HS-27A (cell line): ENCODE measurements at regions not wholly inside any gene's neighbourhood (a gene's known extent, or its start where the extent isn't known, plus 50 kb on each side); places are given as distances from the start of the nearest gene placed in this dataset.
"Not testable (repeated sequence)": the region's sequence is repeated elsewhere in the genome, so short reads cannot be mapped to it uniquely, and the experiment has no call there.

ENCODE experiments used
- DNase-seq: peaks from one replicate; pipeline ENCODE4 v3.0.0-alpha.2; 2012; ENCODE audit warnings: low read depth, missing footprints

GRCh38 chr2:221761260-221761659, 189.2 kb upstream of the EPHA4 start:
- no peak for DNase-seq

- DNase-seq, result no peak
These were observed 186.0 kb upstream of the EPHA4 start for GRCh38 chr2:221758076-221758475.

- no peak for DNase-seq
These were observed 181.3 kb upstream of the EPHA4 start for GRCh38 chr2:221753401-221753800.

- no peak for DNase-seq
These were observed 180.7 kb upstream of the EPHA4 start for GRCh38 chr2:221752781-221753180.

- DNase-seq, result no peak
These were observed 178.2 kb upstream of the EPHA4 start for GRCh38 chr2:221750316-221750715.

- no peak for DNase-seq
These were observed 175.3 kb upstream of the EPHA4 start for GRCh38 chr2:221747289-221747972.

- no peak for DNase-seq
These were observed 169.6 kb upstream of the EPHA4 start for GRCh38 chr2:221741496-221742211.

GRCh38 chr2:221731432-221732145, 159.5 kb upstream of the EPHA4 start:
- no peak for DNase-seq

GRCh38 chr2:221726894-221727513, 154.9 kb upstream of the EPHA4 start:
- no peak for DNase-seq

GRCh38 chr2:221724631-221725203, 152.6 kb upstream of the EPHA4 start:
- no peak for DNase-seq

GRCh38 chr2:221724117-221724516, 152.0 kb upstream of the EPHA4 start:
- not testable (repeated sequence) for DNase-seq

GRCh38 chr2:221716426-221717303, 144.6 kb upstream of the EPHA4 start:
- no peak for DNase-seq

GRCh38 chr2:221715523-221716247, 143.6 kb upstream of the EPHA4 start:
- no peak for DNase-seq

GRCh38 chr2:221710744-221711143, 138.6 kb upstream of the EPHA4 start:
- no peak for DNase-seq

- DNase-seq, result no peak
These were observed 136.8 kb upstream of the EPHA4 start for GRCh38 chr2:221708902-221709301.

- DNase-seq, result no peak
These were observed 133.2 kb upstream of the EPHA4 start for GRCh38 chr2:221705185-221705877.

- DNase-seq, result no peak
These were observed 132.3 kb upstream of the EPHA4 start for GRCh38 chr2:221704442-221704841.

GRCh38 chr2:221693365-221693764, 121.3 kb upstream of the EPHA4 start:
- DNase-seq, result no peak

- DNase-seq, result no peak
These were observed 119.5 kb upstream of the EPHA4 start for GRCh38 chr2:221691571-221691970.

GRCh38 chr2:221689140-221689539, 117.0 kb upstream of the EPHA4 start:
- no peak for DNase-seq
